ENCODE measurements at regions not wholly inside any gene's neighbourhood (a gene's known extent, or its start where the extent isn't known, plus 50 kb on each side); places are given as distances from the start of the nearest gene placed in this dataset.
"Not testable (repeated sequence)": the region's sequence is repeated elsewhere in the genome, so short reads cannot be mapped to it uniquely, and the experiment has no call there.

DNA sequence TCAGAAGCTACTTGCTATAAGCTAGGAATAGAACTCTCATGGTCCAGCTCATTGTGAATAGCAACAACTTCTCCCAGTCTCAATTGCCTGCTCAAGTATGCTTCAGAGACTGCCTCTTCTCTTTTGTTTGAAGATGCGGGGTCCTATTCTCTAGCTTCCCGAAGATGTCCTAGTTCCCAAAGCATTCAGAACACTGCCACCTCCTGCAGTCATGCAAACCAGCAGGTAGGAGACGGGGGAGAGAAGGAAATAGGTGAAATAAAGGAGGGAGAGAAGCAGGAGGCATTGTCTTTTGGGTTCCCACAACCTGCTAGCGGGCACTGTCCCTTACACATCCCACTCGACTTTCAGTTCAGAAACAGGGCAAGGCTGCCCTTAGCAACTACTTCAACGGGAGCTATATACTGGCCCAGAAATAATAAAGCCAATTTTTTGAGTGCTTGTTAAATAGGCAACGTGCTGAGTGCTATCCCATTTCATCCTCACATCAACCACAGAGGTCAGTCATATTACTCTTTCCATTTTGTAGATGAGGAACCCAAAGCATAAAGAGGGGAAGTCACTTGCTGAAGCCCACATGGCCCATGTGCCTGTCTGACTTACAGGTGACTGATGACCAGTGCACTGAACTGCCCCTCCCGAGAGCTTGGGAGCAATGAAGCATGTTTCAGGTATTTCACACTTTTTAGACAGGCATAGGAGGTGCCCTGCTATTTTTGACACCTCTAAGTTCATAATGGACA, 61.9 kb upstream of the ATXN1 start:
- DNase-seq: no peak

- DNase-seq: no peak
These were observed 61.3 kb upstream of the ATXN1 start for GRCh38 chr6:16822529-16822928.

DNA sequence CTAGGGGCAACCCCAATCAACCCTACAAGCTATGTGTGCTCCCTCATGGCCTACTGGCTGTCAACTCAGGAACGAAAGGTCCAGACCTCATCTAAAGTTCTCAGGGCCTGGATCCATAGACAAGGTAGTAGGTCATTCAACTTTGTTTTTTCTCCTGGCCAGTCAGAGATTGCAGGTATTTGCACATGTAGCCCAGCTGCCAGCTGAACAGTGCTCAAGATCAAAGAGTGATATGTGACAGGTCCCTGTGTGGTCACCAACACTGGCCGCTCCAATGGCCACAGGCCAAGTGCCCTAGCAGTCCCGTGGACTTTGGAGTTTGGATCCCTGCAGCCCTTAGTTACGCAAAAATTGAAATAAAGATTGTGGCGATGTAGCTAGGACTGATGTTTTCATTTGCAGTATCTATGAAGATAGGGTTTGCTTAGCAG, 60.6 kb upstream of the ATXN1 start:
- DNase-seq: no peak

GRCh38 chr6:16820262-16820661, 59.0 kb upstream of the ATXN1 start:
- not testable (repeated sequence) for DNase-seq

GRCh38 chr6:16819752-16820151, 58.5 kb upstream of the ATXN1 start:
- DNase-seq: peak; percentile 57

- DNase-seq: no peak
These were observed 57.8 kb upstream of the ATXN1 start for GRCh38 chr6:16818992-16819626.

GRCh38 chr6:16817594-16817993, 56.3 kb upstream of the ATXN1 start:
- no peak for DNase-seq

- no peak for DNase-seq
These were observed 55.6 kb upstream of the ATXN1 start for GRCh38 chr6:16816891-16817290.

- DNase-seq: no peak
These were observed 51.7 kb upstream of the ATXN1 start for GRCh38 chr6:16812993-16813392.

DNA sequence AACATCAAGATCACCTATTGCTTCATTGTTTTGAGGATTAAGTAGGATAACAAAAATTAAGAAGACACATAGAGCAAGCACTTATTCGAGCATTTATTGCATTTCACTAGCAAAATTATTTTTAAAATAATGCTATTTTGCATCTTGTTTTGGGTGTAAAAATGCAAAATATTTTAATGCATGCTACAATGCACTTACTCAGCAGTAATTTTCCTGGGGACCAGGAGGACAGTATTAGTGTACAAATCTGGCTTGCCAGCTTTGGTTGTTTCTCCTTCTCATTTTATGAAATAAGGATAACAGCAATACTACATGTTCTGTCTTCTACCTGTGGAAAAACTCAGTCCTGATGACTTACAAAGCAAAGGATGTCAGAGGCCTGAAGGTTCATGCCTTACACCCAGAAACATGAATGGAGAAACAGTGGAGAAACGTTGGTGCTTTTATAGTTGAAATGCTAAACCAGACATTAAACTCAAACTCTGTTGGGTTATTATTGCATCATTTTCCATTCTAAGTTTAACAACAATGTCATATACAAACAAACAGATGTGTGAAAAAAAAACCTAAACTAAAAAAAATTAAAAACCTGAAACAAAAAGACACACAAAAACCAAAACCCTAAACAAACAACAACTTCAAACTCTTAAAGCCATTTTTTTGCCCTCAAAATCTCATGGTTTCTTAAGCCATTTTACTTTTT, 50.2 kb upstream of the ATXN1 start:
- DNase-seq: no peak
